ENCODE measurements at regions not wholly inside any gene's neighbourhood (a gene's known extent, or its start where the extent isn't known, plus 50 kb on each side); places are given as distances from the start of the nearest gene placed in this dataset.

- TF ChIP-seq CTCF (IDR thresholded peaks at IDR 0.05; ENCODE audit: control extremely low read depth in 1 of 3, insufficient read depth in 1 of 3, low read depth in 1 of 3, low read length in 3 of 3) (no peak), GTF2F1 (IDR thresholded peaks at IDR 0.05; ENCODE audit: borderline replicate concordance, low read depth, low read length) (no peak), EZH2 (IDR thresholded peaks at IDR 0.05; ENCODE audit: low read depth, low read length, severe bottlenecking) (no peak), CEBPB (IDR thresholded peaks at IDR 0.05; ENCODE audit: low read depth, low read length) (no peak), RFX5 (IDR thresholded peaks at IDR 0.05; ENCODE audit: borderline replicate concordance, low read depth, low read length) (no peak), RAD21 (IDR thresholded peaks at IDR 0.05 in 1 of 2, conservative IDR thresholded peaks at IDR 0.05 in 1 of 2; ENCODE audit: low read depth in 2 of 2, low read length in 2 of 2) (no peak), SIRT6 (IDR thresholded peaks at IDR 0.05; ENCODE audit: low read length) (no peak), SIX5 (IDR thresholded peaks at IDR 0.05; ENCODE audit: low read depth, low read length) (no peak)
- TF ChIP-seq, protein P1, sequence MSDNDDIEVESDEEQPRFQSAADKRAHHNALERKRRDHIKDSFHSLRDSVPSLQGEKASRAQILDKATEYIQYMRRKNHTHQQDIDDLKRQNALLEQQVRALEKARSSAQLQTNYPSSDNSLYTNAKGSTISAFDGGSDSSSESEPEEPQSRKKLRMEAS (IDR thresholded peaks at IDR 0.05): no peak
Measured at GRCh38 chr14:88104710-88105109, 99.8 kb downstream of the GPR65 start.
